NCI-H748 (cell line): ENCODE measurements at regions not wholly inside any gene's neighbourhood (a gene's known extent, or its start where the extent isn't known, plus 50 kb on each side); places are given as distances from the start of the nearest gene placed in this dataset.
A peak's percentile ranks its signal among the peaks of the same experiment; 100 is the strongest.
"Not testable (repeated sequence)": the region's sequence is repeated elsewhere in the genome, so short reads cannot be mapped to it uniquely, and the experiment has no call there.

Experiments
- DNase-seq: peaks from one replicate; lab custom pipeline; 2025; ENCODE audit not compliant: unreplicated experiment; lab: John Stamatoyannopoulos, UW

GRCh38 chr5:125856949-125857348 lies 566.3 kb upstream of the GRAMD2B start:
- DNase-seq, result no peak

DNA sequence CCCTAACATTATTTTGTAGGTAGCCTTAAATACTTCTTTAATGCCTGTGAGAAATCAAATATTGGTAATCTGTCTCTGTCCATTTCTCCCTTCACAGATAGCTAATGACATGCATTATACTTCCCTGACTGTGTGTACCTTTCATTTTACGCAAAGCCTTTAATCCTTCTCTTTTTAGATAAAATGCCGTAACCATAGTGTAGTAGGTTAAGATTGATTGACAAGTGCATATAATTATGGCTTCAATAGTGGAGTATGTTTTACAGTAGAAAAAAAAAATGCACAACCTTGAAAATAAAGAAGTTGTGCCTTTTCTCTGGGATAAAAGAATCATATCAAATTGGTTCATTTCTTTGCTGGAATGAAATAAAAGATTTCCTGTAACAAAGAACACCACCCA lies 559.6 kb upstream of the GRAMD2B start:
- DNase-seq, result no peak

DNA sequence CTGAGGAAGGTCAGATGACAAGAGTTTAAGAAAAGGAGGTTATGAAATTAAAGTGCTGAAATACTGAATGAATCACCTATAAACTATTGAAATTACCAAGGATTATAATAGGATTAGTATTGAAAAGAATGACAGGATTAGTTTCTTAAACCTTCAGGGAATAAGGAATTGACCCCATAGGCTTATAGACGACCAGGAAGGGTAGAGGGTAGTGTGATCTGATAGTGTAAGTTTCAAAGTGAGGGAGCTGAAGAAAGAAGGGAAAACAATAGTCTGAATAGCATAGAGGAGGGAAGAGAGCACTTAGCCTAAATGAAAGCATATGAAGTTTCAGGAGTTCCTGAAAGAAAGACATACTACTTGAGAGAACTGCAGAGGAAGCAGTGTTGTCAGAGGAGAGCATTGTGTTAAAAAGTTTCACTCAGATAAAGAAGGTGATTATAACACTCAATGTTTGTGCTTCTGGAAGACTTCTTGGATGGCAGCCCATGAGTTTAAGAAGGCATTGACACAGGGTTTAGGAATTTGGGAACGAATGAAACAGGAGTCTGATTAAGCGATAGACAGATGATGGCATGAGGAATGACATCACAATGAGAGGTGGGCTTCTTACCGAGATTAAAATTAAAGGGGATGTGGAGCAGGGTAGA lies 557.9 kb upstream of the GRAMD2B start:
- DNase-seq, result no peak

DNA sequence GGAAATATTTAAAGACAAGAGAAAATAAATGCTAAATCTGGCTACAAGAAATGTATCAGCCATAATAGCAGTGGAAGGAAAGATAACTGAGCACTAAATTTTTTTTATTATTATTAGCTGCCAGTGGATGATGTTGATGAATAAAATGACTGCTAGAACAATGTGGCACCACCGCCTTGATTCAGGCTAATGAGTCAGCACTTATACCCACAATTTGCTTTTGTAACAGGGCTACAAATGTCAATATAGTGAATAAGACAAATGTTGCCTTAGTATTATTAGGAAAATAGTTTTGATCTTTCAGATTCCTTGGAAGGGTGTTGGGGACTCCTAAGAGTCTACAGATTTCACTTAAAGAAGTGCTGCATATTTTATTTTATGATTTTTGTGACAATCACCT lies 555.2 kb upstream of the GRAMD2B start:
- no peak for DNase-seq

DNA sequence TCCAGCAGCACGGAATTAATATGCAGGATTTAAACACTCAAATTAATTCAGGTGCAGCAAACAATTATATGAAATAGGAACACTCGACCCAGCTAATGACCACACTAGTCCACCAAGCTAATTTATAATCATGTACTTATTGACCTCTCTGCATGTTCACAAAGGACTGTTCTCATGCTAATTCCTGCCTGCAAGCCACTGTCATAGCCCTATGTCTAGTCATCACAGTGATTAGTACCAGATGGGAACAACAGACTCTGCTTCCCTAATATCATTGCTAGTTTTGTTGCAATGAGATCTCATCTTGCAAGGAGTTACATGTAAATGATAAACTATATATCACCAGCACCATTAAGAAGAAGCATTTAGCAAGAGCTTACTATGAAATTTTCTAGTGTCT lies 553.0 kb upstream of the GRAMD2B start:
- DNase-seq, result no peak

GRCh38 chr5:125874057-125874456 lies 549.2 kb upstream of the GRAMD2B start:
- DNase-seq, result no peak

GRCh38 chr5:125874717-125875116 lies 548.5 kb upstream of the GRAMD2B start:
- peak; percentile 8 for DNase-seq

GRCh38 chr5:125877248-125877647 lies 546.0 kb upstream of the GRAMD2B start:
- DNase-seq, result no peak

DNA sequence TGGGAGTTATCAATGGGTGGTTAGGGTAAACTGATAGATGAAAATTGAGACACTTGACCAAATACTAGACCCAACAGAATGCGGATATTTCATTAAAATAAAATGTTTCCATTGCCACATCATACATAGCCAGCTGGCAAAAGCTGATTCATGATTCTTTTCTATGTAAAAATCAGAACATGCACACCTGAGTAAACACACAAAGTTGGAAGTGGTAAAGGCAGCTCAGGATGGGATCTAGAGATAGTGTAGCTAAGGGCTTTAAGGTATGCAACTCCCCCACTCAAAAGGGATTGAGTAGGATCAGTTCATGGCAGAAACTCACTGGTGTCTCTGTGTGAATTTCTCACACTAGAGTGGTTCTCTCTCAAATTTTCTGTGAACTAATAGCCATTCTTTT lies 541.1 kb upstream of the GRAMD2B start:
- DNase-seq, result no peak

DNA sequence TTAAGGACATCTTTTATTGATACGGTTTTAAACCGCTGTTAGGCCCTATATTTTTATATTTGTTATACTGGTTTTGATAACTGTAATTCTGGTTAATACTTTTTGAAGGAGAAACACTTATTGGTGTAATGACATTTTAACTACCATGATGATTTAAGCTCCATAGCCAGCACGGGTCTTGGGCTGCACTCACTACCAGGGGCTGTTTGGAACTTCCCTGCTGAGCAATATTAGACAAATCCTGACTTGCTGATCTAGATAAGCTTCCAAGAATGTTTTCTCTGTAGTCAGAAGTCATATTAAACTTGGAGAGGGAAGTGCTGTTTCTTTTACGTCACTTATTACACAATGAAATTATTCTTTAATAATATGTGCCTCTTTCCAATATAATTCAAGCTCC lies 540.0 kb upstream of the GRAMD2B start:
- DNase-seq, result no peak

DNA sequence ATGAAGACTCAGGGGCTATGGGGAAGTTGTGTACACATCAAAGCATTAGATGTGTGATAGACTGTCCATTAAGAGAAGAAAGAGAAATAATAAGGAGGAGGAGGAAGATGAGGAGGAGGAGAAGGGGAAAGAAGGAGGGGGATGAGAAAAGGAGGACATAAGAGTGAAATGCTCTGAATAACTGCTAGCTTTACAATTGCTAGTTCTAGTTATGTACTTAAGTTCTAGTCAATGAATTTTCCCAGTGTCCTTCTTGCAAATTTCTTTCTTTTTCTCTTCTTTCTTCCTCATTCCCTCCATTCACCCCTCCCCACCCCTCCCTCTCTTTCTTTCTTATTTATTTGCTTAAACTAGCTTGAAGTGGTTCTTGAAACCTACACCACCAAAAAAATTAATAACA lies 534.9 kb upstream of the GRAMD2B start:
- DNase-seq, result no peak

DNA sequence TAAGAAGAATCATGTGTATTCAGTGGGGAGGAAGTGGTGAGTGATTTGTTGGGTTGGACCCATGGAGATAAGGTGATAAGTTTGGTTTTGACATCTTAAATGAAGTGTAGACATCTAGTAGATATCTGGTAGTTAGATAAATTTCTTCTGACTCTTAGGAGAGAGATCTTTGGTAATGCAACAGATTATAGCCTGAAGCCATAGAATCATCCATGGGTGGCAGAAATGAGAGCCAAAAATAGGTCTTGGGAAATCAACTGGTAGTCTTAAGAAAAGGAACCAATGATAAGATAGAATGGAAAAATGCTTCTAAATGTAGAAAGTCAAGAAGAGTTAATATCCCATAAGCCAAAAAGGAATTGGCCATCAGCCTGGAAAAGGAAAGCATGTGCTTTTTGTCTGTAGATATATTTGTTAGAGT lies 532.7 kb upstream of the GRAMD2B start:
- DNase-seq, result no peak

- no peak for DNase-seq
These were observed 532.0 kb upstream of the GRAMD2B start for GRCh38 chr5:125891061-125891725.

GRCh38 chr5:125894383-125894782 lies 528.8 kb upstream of the GRAMD2B start:
- DNase-seq, result no peak

- DNase-seq, result no peak
These were observed 526.8 kb upstream of the GRAMD2B start for GRCh38 chr5:125896368-125896767.

DNA sequence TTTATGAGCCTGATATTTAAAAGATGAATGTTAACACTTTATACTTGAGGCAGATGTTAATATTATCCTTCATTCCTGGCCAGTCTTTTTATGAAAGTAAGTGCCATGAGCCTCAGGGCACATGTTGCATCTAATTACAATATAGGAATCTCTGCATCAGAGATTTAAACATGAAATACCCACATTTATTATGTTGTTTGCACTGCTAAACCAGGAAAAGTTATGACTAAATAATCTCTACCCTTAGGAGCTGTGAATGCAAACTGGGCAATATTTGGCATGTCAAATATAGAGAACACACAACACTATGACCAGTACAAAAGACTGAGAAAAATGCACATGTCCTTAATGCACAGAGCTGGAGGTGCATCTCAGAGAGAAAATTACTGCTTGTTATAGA lies 526.1 kb upstream of the GRAMD2B start:
- DNase-seq, result no peak

GRCh38 chr5:125898851-125899405 lies 524.3 kb upstream of the GRAMD2B start:
- DNase-seq, result no peak

- no peak for DNase-seq
These were observed 511.2 kb upstream of the GRAMD2B start for GRCh38 chr5:125912028-125912427.

GRCh38 chr5:125913200-125913599 lies 510.0 kb upstream of the GRAMD2B start:
- DNase-seq, result no peak

DNA sequence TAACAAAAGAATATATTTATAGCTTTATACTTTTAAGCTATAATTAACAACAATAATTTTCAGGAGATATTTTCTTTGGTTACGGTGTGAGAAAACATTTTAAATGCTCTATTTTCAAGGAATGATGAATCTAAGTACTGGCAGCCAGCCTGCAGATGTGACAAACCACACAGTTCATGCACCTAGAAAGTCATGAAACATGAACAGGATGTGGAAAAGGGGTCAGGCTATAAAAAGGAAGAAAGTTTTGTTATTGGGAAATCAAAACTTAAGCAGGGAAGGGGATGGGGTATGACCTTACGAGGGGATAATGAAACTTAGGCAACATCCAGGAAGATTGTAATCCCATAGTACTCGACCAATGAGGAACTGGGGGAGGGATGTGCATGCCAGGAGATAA lies 508.7 kb upstream of the GRAMD2B start:
- DNase-seq, result no peak

GRCh38 chr5:125923958-125924357 lies 499.3 kb upstream of the GRAMD2B start:
- not testable (repeated sequence) for DNase-seq

- no peak for DNase-seq
These were observed 497.0 kb upstream of the GRAMD2B start for GRCh38 chr5:125926172-125926571.

GRCh38 chr5:125928663-125929062 lies 494.5 kb upstream of the GRAMD2B start:
- DNase-seq, result no peak
